Liver (tissue), 8 donors: ENCODE measurements at regions not wholly inside any gene's neighbourhood (a gene's known extent, or its start where the extent isn't known, plus 50 kb on each side); places are given as distances from the start of the nearest gene placed in this dataset.
"Not testable (repeated sequence)": the region's sequence is repeated elsewhere in the genome, so short reads cannot be mapped to it uniquely, and the experiment has no call there.

Source experiments
- DNase-seq: peaks from one replicate; pipeline ENCODE4 v3.0.0-alpha.2; 2017; ENCODE audit warnings: low spot score
- H3K27ac ChIP-seq, 2 donors: one replicate each; pipeline ENCODE4 v1.7.0; 2013; ENCODE audit warnings: inconsistent platforms in 2 of 2, low read length in 2 of 2, control low read depth in 1 of 2, low read depth in 1 of 2, mild to moderate bottlenecking in 1 of 2
- H3K27me3 ChIP-seq, 4 donors: one replicate each; pipeline versions ENCODE4 v1.6.1 to v1.7.0; 2013; ENCODE audit warnings: low read length in 3 of 4, inconsistent platforms in 1 of 4, mild to moderate bottlenecking in 1 of 4, moderate library complexity in 1 of 4; ENCODE audit not compliant: control insufficient read depth in 4 of 4, insufficient read depth in 4 of 4
- H3K36me3 ChIP-seq, 4 donors: one replicate each; pipeline versions ENCODE4 v1.6.1 to v1.7.0; 2013; ENCODE audit warnings: low read length in 3 of 4, mild to moderate bottlenecking in 3 of 4, low read depth in 1 of 4, moderate library complexity in 1 of 4; ENCODE audit not compliant: control insufficient read depth in 4 of 4, insufficient read depth in 3 of 4
- H3K4me1 ChIP-seq, 4 donors: one replicate each; pipeline versions ENCODE4 v1.6.1 to v1.7.0; 2013; ENCODE audit warnings: low read length in 3 of 4, mild to moderate bottlenecking in 3 of 4, moderate library complexity in 1 of 4; ENCODE audit not compliant: control insufficient read depth in 4 of 4, insufficient read depth in 4 of 4
- H3K4me3 ChIP-seq, 3 donors: one replicate each; pipeline versions ENCODE4 v1.6.1 to v1.7.0; 2013; ENCODE audit warnings: low read length in 3 of 3, control low read depth in 1 of 3, low read depth in 1 of 3, mild to moderate bottlenecking in 1 of 3
- H3K9ac ChIP-seq, 2 donors: one replicate each; pipeline ENCODE4 v1.7.0; 2013; ENCODE audit warnings: low read length in 2 of 2, mild to moderate bottlenecking in 2 of 2, moderate library complexity in 2 of 2, control low read depth in 1 of 2, low read depth in 1 of 2
- H3K9me3 ChIP-seq, 4 donors: one replicate each; pipeline versions ENCODE4 v1.6.1 to v1.7.0; 2013; ENCODE audit warnings: low read length in 3 of 4; ENCODE audit not compliant: control insufficient read depth in 4 of 4
- EGR1 ChIP-seq, 2 donors: IDR thresholded peaks; 2 replicates each; pipeline ENCODE4 v1.6.1; 2016 to 2018; ENCODE audit warnings: antibody characterized with exemption in 2 of 2, low read depth in 2 of 2
- FOXA1 ChIP-seq: IDR thresholded peaks from 2 replicates; pipeline ENCODE4 v1.6.1; 2016; ENCODE audit warnings: antibody characterized with exemption
- FOXA2 ChIP-seq: IDR thresholded peaks from 2 replicates; pipeline ENCODE4 v1.6.1; 2016; ENCODE audit warnings: antibody characterized with exemption
- GABPA ChIP-seq, 2 donors: IDR thresholded peaks in 1 of 2; conservative IDR thresholded peaks in 1 of 2; 2 replicates each; pipeline ENCODE4 v1.6.1; 2016; ENCODE audit warnings: antibody characterized with exemption in 2 of 2, mild to moderate bottlenecking in 1 of 2, moderate library complexity in 1 of 2
- HNF4A ChIP-seq, 2 donors: conservative IDR thresholded peaks; 2 replicates each; pipeline ENCODE4 v1.6.1; 2016; ENCODE audit warnings: antibody characterized with exemption in 2 of 2, mild to moderate bottlenecking in 2 of 2
- HNF4G ChIP-seq: IDR thresholded peaks from 2 replicates; pipeline ENCODE4 v1.6.1; 2016; ENCODE audit warnings: antibody characterized with exemption
- JUND ChIP-seq, 2 donors: IDR thresholded peaks; 2 replicates each; pipeline ENCODE4 v1.6.1; 2016; ENCODE audit warnings: antibody characterized with exemption in 2 of 2
- NR2F2 ChIP-seq: IDR thresholded peaks from 2 replicates; pipeline ENCODE4 v1.6.1; 2016; ENCODE audit warnings: antibody characterized with exemption
- RXRA ChIP-seq, 2 donors: IDR thresholded peaks; 2 replicates each; pipeline ENCODE4 v1.6.1; 2017 to 2018; ENCODE audit warnings: antibody characterized with exemption in 2 of 2, mild to moderate bottlenecking in 1 of 2
- SP1 ChIP-seq: IDR thresholded peaks from 2 replicates; pipeline ENCODE4 v1.6.1; 2018; ENCODE audit warnings: antibody characterized with exemption, mild to moderate bottlenecking
- TAF1 ChIP-seq: conservative IDR thresholded peaks from 2 replicates; pipeline ENCODE4 v1.6.1; 2016; ENCODE audit warnings: antibody characterized with exemption, mild to moderate bottlenecking
- YY1 ChIP-seq: IDR thresholded peaks from 2 replicates; pipeline ENCODE4 v1.6.1; 2016; ENCODE audit warnings: antibody characterized with exemption, mild to moderate bottlenecking
- WGBS: extraction: QIAGEN DNeasy Blood & Tissue Kit; methylation state at CpG from one replicate; pipeline ENCODE4 v1.1.7; 2013; 5-methylcytosine and 5-hydroxymethylcytosine counted together
- TF ChIP-seq, protein P1 (sequence below): IDR thresholded peaks from 2 replicates; pipeline ENCODE4 v1.6.1; 2016; ENCODE audit warnings: antibody characterized with exemption
- TF ChIP-seq, protein P2 (sequence below): IDR thresholded peaks from 2 replicates; pipeline ENCODE4 v1.6.1; 2016; ENCODE audit warnings: antibody characterized with exemption, mild to moderate bottlenecking
- TF ChIP-seq, protein P3 (sequence below): fragments of 150-350 bp; IDR thresholded peaks from 2 replicates; pipeline ENCODE4 v1.5.1; 2017; ENCODE audit warnings: improper control_type of control experiment, low read depth, low read length; ENCODE audit not compliant: missing input control
- donor health status: healthy.
- donor health status: healthy.
- donor health status: healthy.
- donor health status: healthy.
- donor health status: healthy.

DNA sequence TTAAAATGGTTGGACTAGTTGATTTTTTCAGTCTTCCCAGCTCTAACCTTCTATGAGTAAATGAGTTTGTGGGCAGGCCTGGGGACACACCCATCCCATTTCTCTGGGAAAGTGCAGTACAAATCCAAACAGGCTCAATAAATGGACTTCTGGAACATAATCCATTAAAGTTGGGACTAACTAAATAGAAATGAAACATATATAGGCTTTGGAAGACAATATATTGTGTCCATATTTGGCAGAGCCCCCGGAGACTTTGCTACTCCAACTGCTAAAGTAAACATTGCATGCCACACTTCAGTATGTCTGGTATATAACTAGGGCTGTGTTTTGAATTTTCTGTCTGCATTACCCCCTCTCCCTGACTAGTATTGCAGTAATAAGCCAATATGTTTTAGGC lies 191.4 kb upstream of the DAB2 start:
- no peak for DNase-seq

DNA sequence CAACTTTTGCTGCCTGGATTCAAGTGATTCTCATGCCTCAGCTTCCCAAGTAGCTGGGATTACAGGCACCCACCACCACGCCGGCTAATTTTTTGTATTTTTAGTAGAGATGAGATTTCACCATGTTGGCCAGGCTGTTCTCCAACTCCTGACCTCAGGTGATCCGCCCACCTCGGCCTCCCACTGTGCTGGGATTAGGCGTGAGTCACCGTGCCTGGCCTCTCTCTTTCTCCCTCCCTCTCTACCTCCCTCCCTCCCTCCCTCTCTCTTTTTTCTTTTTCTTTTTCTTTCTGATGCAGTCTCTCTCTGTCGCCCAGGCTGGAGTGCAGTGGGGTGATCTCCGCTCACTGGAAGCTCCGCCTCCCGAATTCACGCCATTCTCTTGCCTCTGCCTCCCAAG lies 186.3 kb upstream of the DAB2 start:
- H3K27ac ChIP-seq, DNase-seq, H3K4me3 ChIP-seq, H3K9ac ChIP-seq, H3K9me3 ChIP-seq, H3K36me3 ChIP-seq, H3K4me1 ChIP-seq, H3K27me3 ChIP-seq: not testable (repeated sequence)
- 96% methylated on average over 11 of the region's 11 CpGs for WGBS

More for the DNA sequence above, 191.4 kb upstream of the DAB2 start:
- 60% methylated on average over 1 of the region's 1 CpG for WGBS
- H3K4me1 ChIP-seq, result peaks cover 0 to 5% (median 1%) of the 10 kb centered on the region in 4 donors
- no peak for TF ChIP-seq JUND (IDR thresholded peaks at IDR 0.05)
- TF ChIP-seq, protein P1, sequence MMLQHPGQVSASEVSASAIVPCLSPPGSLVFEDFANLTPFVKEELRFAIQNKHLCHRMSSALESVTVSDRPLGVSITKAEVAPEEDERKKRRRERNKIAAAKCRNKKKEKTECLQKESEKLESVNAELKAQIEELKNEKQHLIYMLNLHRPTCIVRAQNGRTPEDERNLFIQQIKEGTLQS, result no peak
- TF ChIP-seq, protein P2, sequence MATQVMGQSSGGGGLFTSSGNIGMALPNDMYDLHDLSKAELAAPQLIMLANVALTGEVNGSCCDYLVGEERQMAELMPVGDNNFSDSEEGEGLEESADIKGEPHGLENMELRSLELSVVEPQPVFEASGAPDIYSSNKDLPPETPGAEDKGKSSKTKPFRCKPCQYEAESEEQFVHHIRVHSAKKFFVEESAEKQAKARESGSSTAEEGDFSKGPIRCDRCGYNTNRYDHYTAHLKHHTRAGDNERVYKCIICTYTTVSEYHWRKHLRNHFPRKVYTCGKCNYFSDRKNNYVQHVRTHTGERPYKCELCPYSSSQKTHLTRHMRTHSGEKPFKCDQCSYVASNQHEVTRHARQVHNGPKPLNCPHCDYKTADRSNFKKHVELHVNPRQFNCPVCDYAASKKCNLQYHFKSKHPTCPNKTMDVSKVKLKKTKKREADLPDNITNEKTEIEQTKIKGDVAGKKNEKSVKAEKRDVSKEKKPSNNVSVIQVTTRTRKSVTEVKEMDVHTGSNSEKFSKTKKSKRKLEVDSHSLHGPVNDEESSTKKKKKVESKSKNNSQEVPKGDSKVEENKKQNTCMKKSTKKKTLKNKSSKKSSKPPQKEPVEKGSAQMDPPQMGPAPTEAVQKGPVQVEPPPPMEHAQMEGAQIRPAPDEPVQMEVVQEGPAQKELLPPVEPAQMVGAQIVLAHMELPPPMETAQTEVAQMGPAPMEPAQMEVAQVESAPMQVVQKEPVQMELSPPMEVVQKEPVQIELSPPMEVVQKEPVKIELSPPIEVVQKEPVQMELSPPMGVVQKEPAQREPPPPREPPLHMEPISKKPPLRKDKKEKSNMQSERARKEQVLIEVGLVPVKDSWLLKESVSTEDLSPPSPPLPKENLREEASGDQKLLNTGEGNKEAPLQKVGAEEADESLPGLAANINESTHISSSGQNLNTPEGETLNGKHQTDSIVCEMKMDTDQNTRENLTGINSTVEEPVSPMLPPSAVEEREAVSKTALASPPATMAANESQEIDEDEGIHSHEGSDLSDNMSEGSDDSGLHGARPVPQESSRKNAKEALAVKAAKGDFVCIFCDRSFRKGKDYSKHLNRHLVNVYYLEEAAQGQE, result no peak
- no peak overlapping the region for H3K27ac ChIP-seq
- no peaks in the 10 kb centered on the region for H3K9me3 ChIP-seq
- no peaks in the 10 kb centered on the region for H3K27me3 ChIP-seq
- no peak overlapping the region for H3K4me3 ChIP-seq
- H3K9ac ChIP-seq, result no peak overlapping the region
- H3K36me3 ChIP-seq, result no peaks in the 10 kb centered on the region

DNA sequence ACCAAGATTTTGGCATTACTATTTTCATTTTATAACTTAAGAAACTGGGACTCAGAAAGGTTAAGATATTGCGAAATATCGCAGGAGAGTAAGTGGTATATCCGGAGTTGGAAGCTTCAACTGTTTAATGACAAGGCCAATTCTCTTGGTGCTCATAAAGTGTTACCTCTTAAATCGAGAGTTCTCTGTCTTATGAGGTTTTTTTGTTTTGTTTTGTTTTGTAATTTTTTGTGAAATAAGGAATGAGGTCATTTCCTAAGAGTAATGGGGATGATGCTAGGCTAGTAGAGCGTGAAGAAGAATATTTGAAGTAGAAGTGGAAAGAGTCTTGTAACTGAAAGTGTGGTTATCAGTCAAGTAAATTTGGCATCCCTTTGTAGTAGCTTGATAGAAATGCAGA lies 183.2 kb upstream of the DAB2 start:
- no peak overlapping the region for H3K4me3 ChIP-seq
- 88% methylated on average over 5 of the region's 5 CpGs for WGBS
- no peak for TF ChIP-seq SP1
- TF ChIP-seq EGR1 (IDR thresholded peaks at IDR 0.05; ENCODE audit: low read depth in 2 of 2), result no peak

DNA sequence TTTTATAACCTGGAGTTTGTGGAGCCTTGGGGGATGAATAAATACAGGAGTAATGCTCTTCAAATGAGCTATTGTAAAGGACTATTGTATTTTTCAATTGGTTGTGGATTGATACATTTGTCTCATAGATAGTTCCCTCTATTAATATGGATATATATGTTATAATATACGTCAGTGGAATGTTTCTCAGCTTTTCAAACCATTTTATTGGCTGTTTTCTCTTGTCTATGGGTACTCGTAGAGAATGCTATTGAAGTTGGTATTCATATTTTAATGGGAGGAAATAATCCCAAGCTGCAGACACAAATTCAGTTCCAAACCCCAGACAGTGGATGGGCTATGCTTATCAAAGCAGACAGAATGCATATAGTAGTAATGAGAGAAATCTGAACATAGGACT lies 181.8 kb upstream of the DAB2 start:
- 91% methylated on average over 2 of the region's 2 CpGs for WGBS
- H3K36me3 ChIP-seq, result no peaks in the 10 kb centered on the region
- DNase-seq, result no peak
- no peaks in the 10 kb centered on the region for H3K27me3 ChIP-seq
- no peaks in the 10 kb centered on the region for H3K4me1 ChIP-seq
- no peak overlapping the region for H3K9ac ChIP-seq
- no peak overlapping the region for H3K27ac ChIP-seq
- H3K9me3 ChIP-seq, result no peaks in the 10 kb centered on the region
- no peak overlapping the region for H3K4me3 ChIP-seq
- TF ChIP-seq FOXA1 (no peak), HNF4A (conservative IDR thresholded peaks at IDR 0.05) (no peak), RXRA (IDR thresholded peaks at IDR 0.05) (no peak), NR2F2 (no peak), JUND (IDR thresholded peaks at IDR 0.05) (no peak), FOXA2 (no peak), HNF4G (no peak), EGR1 (IDR thresholded peaks at IDR 0.05; ENCODE audit: low read depth in 2 of 2) (no peak), GABPA (IDR thresholded peaks at IDR 0.05 in 1 of 2, conservative IDR thresholded peaks at IDR 0.05 in 1 of 2) (no peak), SP1 (no peak), TAF1 (no peak), YY1 (no peak)
- TF ChIP-seq, protein P3, sequence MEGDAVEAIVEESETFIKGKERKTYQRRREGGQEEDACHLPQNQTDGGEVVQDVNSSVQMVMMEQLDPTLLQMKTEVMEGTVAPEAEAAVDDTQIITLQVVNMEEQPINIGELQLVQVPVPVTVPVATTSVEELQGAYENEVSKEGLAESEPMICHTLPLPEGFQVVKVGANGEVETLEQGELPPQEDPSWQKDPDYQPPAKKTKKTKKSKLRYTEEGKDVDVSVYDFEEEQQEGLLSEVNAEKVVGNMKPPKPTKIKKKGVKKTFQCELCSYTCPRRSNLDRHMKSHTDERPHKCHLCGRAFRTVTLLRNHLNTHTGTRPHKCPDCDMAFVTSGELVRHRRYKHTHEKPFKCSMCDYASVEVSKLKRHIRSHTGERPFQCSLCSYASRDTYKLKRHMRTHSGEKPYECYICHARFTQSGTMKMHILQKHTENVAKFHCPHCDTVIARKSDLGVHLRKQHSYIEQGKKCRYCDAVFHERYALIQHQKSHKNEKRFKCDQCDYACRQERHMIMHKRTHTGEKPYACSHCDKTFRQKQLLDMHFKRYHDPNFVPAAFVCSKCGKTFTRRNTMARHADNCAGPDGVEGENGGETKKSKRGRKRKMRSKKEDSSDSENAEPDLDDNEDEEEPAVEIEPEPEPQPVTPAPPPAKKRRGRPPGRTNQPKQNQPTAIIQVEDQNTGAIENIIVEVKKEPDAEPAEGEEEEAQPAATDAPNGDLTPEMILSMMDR, result no peak
- TF ChIP-seq, protein P2, result no peak

More for the DNA sequence above, 183.2 kb upstream of the DAB2 start:
- H3K9ac ChIP-seq, result no peak overlapping the region
- no peak overlapping the region for H3K27ac ChIP-seq
- H3K36me3 ChIP-seq, result no peaks in the 10 kb centered on the region
- no peaks in the 10 kb centered on the region for H3K4me1 ChIP-seq
- H3K9me3 ChIP-seq, result no peaks in the 10 kb centered on the region
- DNase-seq, result no peak
- H3K27me3 ChIP-seq, result no peaks in the 10 kb centered on the region
